ENCODE measurements at regions not wholly inside any gene's neighbourhood (a gene's known extent, or its start where the extent isn't known, plus 50 kb on each side); places are given as distances from the start of the nearest gene placed in this dataset.

- no peak overlapping the region for H3K4me2 ChIP-seq (ENCODE audit: low read length)
- H3K4me1 ChIP-seq (ENCODE audit: control insufficient read depth, low read length): no peaks in the 10 kb centered on the region
- no peak overlapping the region for H3K4me3 ChIP-seq (ENCODE audit: low read length)
- H3K79me2 ChIP-seq (ENCODE audit: control insufficient read depth, low read length): no peaks in the 10 kb centered on the region
- no peaks in the 10 kb centered on the region for H3K9me3 ChIP-seq (ENCODE audit: control insufficient read depth, insufficient read depth, low read length)
- no peaks in the 10 kb centered on the region for H3K36me3 ChIP-seq (ENCODE audit: control insufficient read depth, low read length)
- H3F3A ChIP-seq (ENCODE audit: control insufficient read depth, insufficient read depth): no peaks in the 10 kb centered on the region
- TF ChIP-seq CTCF (IDR thresholded peaks at IDR 0.05; ENCODE audit: low read depth, low read length, poor library complexity, severe bottlenecking): no peak
- TF ChIP-seq EZH2phosphoT487 (IDR thresholded peaks at IDR 0.05; ENCODE audit: borderline replicate concordance, low read length): no peak
- H3K27me3 ChIP-seq (ENCODE audit: control insufficient read depth, low read length): no peaks in the 10 kb centered on the region
- H3K9me2 ChIP-seq (replicated peaks; ENCODE audit: control insufficient read depth, low read length): no peaks in the 10 kb centered on the region
- no peak overlapping the region for H3K27ac ChIP-seq (ENCODE audit: low read depth, low read length)
- no peaks in the 10 kb centered on the region for H4K20me1 ChIP-seq (ENCODE audit: control insufficient read depth, insufficient read depth, low read depth, low read length)
These were observed 149.7 kb downstream of the EN1 start for GRCh38 chr2:118697781-118698180.

GRCh38 chr2:118696786-118697465, 150.5 kb downstream of the EN1 start:
- Histone ChIP-seq H3K4me1 (ENCODE audit: control insufficient read depth, low read length) (no peaks in the 10 kb centered on the region), H3K4me3 (ENCODE audit: low read length) (no peak overlapping the region), H3K27me3 (ENCODE audit: control insufficient read depth, low read length) (no peaks in the 10 kb centered on the region), H4K20me1 (ENCODE audit: control insufficient read depth, insufficient read depth, low read depth, low read length) (no peaks in the 10 kb centered on the region), H3K79me2 (ENCODE audit: control insufficient read depth, low read length) (no peaks in the 10 kb centered on the region), H3K36me3 (ENCODE audit: control insufficient read depth, low read length) (no peaks in the 10 kb centered on the region), H3K9me3 (ENCODE audit: control insufficient read depth, insufficient read depth, low read length) (no peaks in the 10 kb centered on the region), H3K4me2 (ENCODE audit: low read length) (no peak overlapping the region), H3K9me2 (replicated peaks; ENCODE audit: control insufficient read depth, low read length) (no peaks in the 10 kb centered on the region), H3K27ac (ENCODE audit: low read depth, low read length) (no peak overlapping the region), H3F3A (ENCODE audit: control insufficient read depth, insufficient read depth) (no peaks in the 10 kb centered on the region)
- TF ChIP-seq CTCF (IDR thresholded peaks at IDR 0.05; ENCODE audit: low read depth, low read length, poor library complexity, severe bottlenecking) (no peak), EZH2phosphoT487 (IDR thresholded peaks at IDR 0.05; ENCODE audit: borderline replicate concordance, low read length) (no peak)

DNA sequence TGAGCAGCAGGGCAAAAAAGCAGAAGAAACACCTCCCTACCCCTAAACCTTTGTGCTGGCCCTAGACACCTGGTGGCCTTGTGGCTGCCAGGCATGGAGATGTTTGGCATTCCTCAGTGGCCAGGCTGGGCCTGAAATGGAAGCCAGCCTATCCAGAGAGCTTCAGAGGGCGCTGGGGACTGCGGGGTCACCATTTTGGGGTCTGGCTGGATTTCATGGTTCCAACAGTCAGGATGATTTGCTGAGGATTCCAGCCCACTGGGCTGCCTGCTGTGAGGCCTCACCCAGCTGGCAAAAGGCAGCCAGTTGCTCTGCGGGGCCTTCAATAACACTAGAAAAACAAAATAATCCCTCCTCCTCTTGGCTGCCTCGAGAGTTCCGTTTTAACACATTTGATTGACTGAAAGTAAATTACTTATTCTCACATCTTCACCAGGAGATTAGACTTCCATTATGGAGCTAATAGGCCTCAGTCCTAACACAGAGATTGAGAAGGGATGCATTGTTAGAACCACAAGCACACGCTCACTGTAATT, 154.1 kb downstream of the EN1 start:
- H3K9me3 ChIP-seq (ENCODE audit: control insufficient read depth, insufficient read depth, low read length): no peaks in the 10 kb centered on the region
- no peaks in the 10 kb centered on the region for H3K9me2 ChIP-seq (replicated peaks; ENCODE audit: control insufficient read depth, low read length)
- H3K79me2 ChIP-seq (ENCODE audit: control insufficient read depth, low read length): no peaks in the 10 kb centered on the region
- no peak overlapping the region for H3K27ac ChIP-seq (ENCODE audit: low read depth, low read length)
- TF ChIP-seq CTCF (IDR thresholded peaks at IDR 0.05; ENCODE audit: low read depth, low read length, poor library complexity, severe bottlenecking) (no peak), EZH2phosphoT487 (IDR thresholded peaks at IDR 0.05; ENCODE audit: borderline replicate concordance, low read length) (no peak)
- no peak overlapping the region for H3K4me3 ChIP-seq (ENCODE audit: low read length)
- H3K4me2 ChIP-seq (ENCODE audit: low read length): no peak overlapping the region
- no peaks in the 10 kb centered on the region for H3F3A ChIP-seq (ENCODE audit: control insufficient read depth, insufficient read depth)
- no peaks in the 10 kb centered on the region for H4K20me1 ChIP-seq (ENCODE audit: control insufficient read depth, insufficient read depth, low read depth, low read length)
- H3K4me1 ChIP-seq (ENCODE audit: control insufficient read depth, low read length): no peaks in the 10 kb centered on the region
- no peaks in the 10 kb centered on the region for H3K27me3 ChIP-seq (ENCODE audit: control insufficient read depth, low read length)
- H3K36me3 ChIP-seq (ENCODE audit: control insufficient read depth, low read length): no peaks in the 10 kb centered on the region

Data from DOHH2 (cell line).